Fibroblast of pulmonary artery (primary cell): ENCODE measurements at regions not wholly inside any gene's neighbourhood (a gene's known extent, or its start where the extent isn't known, plus 50 kb on each side); places are given as distances from the start of the nearest gene placed in this dataset.

Experiments used
- DNase-seq: peaks from one replicate; pipeline ENCODE4 v3.0.0-alpha.2; 2010; ENCODE audit warnings: low read depth
- H3K4me3 ChIP-seq: replicated peaks from 2 replicates; pipeline ENCODE4 v1.5.1; 2011; ENCODE audit warnings: low read depth, mild to moderate bottlenecking, control low read depth, low read length, moderate library complexity
- TF ChIP-seq, protein P1 (sequence below): IDR thresholded peaks from 2 replicates; pipeline ENCODE4 v1.5.1; 2011; ENCODE audit warnings: mild to moderate bottlenecking, control low read depth, low read length, inconsistent platforms; ENCODE audit errors: missing control alignments

DNA sequence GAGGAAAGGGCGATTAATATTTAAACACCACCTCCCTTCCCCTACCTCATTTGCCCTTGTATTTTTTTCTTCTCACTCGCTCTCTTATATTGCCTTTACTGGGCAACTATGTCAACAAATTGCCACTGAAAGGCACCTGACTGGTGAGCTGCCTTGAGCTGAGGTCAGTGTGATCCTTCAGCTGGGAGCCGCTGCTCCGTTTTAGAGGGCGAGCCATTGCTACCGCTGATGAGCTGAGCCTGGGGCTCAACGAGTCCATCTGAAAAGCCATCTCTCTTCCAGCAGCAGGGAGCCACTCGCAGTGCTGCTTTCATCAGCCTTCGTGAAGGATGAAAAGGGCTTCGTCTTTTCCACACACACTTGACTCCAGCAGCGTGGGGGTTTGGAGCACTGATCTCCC lies 108.0 kb upstream of the KIF26B start:
- DNase-seq: no peak
- H3K4me3 ChIP-seq: no peak overlapping the region
- TF ChIP-seq, protein P1, sequence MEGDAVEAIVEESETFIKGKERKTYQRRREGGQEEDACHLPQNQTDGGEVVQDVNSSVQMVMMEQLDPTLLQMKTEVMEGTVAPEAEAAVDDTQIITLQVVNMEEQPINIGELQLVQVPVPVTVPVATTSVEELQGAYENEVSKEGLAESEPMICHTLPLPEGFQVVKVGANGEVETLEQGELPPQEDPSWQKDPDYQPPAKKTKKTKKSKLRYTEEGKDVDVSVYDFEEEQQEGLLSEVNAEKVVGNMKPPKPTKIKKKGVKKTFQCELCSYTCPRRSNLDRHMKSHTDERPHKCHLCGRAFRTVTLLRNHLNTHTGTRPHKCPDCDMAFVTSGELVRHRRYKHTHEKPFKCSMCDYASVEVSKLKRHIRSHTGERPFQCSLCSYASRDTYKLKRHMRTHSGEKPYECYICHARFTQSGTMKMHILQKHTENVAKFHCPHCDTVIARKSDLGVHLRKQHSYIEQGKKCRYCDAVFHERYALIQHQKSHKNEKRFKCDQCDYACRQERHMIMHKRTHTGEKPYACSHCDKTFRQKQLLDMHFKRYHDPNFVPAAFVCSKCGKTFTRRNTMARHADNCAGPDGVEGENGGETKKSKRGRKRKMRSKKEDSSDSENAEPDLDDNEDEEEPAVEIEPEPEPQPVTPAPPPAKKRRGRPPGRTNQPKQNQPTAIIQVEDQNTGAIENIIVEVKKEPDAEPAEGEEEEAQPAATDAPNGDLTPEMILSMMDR: no peak

DNA sequence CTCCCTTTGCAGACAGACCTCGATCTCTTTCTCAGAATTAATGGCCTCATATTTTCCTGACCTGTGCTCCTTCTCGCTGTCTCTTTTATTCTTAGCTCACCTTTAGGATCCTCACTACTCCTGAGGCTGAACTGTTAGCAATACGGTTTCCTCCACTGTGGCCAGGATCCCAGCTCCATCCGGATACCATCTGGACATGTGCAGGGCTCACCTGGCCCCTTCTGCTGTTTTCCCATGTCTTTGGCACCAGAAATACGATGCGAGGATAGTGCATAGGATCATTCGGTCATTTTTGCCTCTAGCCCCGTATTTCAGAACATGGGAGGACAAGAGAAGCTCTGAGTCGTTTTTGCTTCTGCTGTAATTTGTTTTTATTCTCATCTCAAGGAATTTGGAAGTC lies 108.5 kb upstream of the KIF26B start:
- no peak for DNase-seq
- TF ChIP-seq, protein P1: no peak
- no peak overlapping the region for H3K4me3 ChIP-seq

DNA sequence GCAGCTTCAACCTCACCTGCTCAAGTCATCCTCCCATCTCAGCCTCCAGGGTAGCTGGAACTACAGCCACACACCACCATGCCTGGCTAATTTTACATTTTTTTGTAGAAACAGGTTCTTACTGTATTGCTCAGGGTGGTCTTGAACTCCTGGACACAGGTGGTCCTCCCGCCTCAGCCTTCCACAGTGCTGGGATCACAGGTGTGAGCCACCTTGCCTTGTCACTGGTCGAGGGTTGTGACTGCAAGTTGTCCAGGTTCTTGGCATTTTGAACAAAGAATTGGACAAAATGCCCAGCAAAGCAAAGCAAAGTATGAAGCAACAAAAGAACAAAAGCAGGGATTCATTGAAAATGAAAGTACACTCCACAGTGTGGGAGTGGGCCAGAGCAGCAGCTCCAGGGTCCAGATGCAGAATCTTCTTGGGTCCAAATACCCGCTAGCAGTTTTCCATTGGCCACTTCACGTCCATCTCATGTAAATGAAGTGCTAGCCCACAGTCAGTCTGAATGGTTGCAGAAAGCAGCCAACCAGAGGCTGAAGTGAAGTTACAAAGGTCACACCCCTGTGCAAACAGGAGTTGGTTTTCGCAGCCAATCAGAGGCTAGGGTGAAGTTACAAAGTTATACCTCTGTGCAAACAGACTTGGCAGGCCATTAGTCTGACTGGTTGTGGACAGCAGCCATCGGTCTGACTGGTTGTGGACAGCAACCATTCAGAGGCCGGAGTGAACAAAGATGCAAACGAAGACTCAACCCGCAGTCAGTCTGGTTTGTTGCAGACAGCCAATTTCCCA lies 109.5 kb upstream of the KIF26B start:
- peak; percentile 42 for DNase-seq

DNA sequence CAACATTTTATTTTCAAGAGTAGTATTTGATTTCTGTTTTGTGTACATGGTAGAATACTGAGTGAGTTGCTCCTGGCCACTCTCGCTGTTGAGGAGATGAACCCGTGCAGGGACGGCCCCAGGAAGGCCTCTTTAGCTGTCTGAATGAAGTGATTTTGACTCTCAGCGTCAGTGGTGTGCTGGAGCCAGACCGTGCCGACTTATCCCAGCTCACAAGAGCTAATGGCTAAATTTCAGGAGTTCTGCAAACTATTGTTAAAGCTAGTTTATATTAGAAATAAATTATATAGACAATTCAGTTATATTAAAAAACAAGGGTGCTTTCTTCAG lies 111.2 kb upstream of the KIF26B start:
- TF ChIP-seq, protein P1: no peak
- no peak overlapping the region for H3K4me3 ChIP-seq
- DNase-seq: no peak

More for the DNA sequence above, 109.5 kb upstream of the KIF26B start:
- H3K4me3 ChIP-seq: no peak overlapping the region
- TF ChIP-seq, protein P1: no peak

DNA sequence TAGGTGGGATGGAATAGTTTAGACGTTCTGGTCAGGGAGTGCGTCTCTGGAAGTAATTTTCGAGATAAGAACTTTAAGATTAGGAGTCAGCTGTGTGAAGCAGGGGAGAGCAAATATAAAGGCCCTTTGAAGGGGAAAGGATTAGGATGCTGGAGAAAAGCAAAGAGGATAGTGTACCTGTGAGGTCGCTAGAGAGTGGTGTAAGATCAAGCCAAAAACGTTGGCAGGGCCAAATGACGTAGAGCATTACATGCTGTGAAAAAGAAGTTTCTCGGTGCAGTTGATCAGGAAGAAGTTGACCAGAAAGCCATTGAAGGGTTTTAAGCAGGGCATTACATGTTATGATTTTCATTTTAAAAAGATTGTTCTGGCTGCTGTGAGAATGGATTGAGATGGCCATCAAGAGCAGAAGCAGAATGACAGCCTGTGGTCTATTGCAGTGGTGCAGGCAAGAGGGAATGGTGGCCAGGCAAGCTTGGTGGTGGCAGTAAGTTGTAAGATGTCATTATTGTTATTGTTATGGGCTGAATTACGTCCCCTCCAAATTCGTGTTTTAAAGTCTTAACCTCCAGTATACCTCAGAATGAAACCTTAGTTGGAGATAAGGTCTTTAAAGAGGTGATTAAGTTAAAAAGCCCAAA lies 113.6 kb upstream of the KIF26B start:
- TF ChIP-seq, protein P1: no peak
- DNase-seq: no peak
- H3K4me3 ChIP-seq: no peak overlapping the region

DNA sequence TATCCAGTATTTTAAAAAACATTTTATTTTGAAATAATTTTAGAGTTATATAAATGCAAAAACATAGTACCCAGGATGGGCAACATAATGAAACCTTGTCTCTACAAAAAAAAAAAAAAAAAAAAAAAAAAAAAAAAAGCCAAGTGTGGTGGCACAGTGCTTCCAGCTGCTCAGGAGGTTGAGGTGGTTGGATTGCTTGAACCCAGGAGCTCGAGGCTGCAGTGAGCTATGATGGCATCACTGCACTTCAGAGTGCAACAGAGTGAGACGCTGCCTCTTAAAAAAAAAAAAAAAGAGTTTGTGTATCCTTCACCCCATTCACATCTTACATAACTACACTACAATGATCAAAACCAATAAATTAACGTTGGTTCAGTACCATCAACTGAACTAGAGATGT lies 115.6 kb upstream of the KIF26B start:
- H3K4me3 ChIP-seq: no peak overlapping the region
- TF ChIP-seq, protein P1: no peak
- DNase-seq: no peak
